Fibroblast of skin of left biceps (primary cell): ENCODE measurements at regions not wholly inside any gene's neighbourhood (a gene's known extent, or its start where the extent isn't known, plus 50 kb on each side); places are given as distances from the start of the nearest gene placed in this dataset.

Experiments
- DNase-seq, 2 experiments: peaks; one replicate each; pipeline ENCODE4 v3.0.0-alpha.2; 2013; ENCODE audit warnings: low read depth in 2 of 2

GRCh38 chr16:88287219-88287618, 95.5 kb upstream of the ZNF469 start:
- no peak for DNase-seq

- no peak for DNase-seq
Observed at GRCh38 chr16:88288303-88288702, 94.5 kb upstream of the ZNF469 start.

- no peak for DNase-seq
Observed at GRCh38 chr16:88289001-88289400, 93.8 kb upstream of the ZNF469 start.

GRCh38 chr16:88289561-88289960, 93.2 kb upstream of the ZNF469 start:
- DNase-seq, result no peak

- no peak for DNase-seq
Observed at GRCh38 chr16:88289968-88290401, 92.8 kb upstream of the ZNF469 start.

- no peak for DNase-seq
Observed at GRCh38 chr16:88290850-88291830, 91.6 kb upstream of the ZNF469 start.

- no peak for DNase-seq
Observed at GRCh38 chr16:88292007-88292970, 90.5 kb upstream of the ZNF469 start.

GRCh38 chr16:88293097-88293496, 89.7 kb upstream of the ZNF469 start:
- DNase-seq, result no peak

GRCh38 chr16:88295671-88296436, 86.9 kb upstream of the ZNF469 start:
- DNase-seq, result no peak

GRCh38 chr16:88296437-88297177, 86.2 kb upstream of the ZNF469 start:
- DNase-seq, result no peak

- no peak for DNase-seq
Observed at GRCh38 chr16:88297178-88297720, 85.5 kb upstream of the ZNF469 start.

- no peak for DNase-seq
Observed at GRCh38 chr16:88298181-88298832, 84.5 kb upstream of the ZNF469 start.

- no peak for DNase-seq
Observed at GRCh38 chr16:88298833-88299745, 83.7 kb upstream of the ZNF469 start.

GRCh38 chr16:88299751-88300462, 82.9 kb upstream of the ZNF469 start:
- no peak for DNase-seq

- DNase-seq, result no peak
Observed at GRCh38 chr16:88300463-88300835, 82.3 kb upstream of the ZNF469 start.

GRCh38 chr16:88301431-88301830, 81.3 kb upstream of the ZNF469 start:
- no peak for DNase-seq

GRCh38 chr16:88301886-88302285, 80.9 kb upstream of the ZNF469 start:
- no peak for DNase-seq

- DNase-seq, result no peak
Observed at GRCh38 chr16:88302666-88303065, 80.1 kb upstream of the ZNF469 start.
